GM12875 (cell line): ENCODE measurements at regions not wholly inside any gene's neighbourhood (a gene's known extent, or its start where the extent isn't known, plus 50 kb on each side); places are given as distances from the start of the nearest gene placed in this dataset.
"Not testable (repeated sequence)": the region's sequence is repeated elsewhere in the genome, so short reads cannot be mapped to it uniquely, and the experiment has no call there.

ENCODE experiments used
- H3K4me3 ChIP-seq: one replicate; pipeline ENCODE4 v1.5.1; 2011; ENCODE audit warnings: low read depth, low read length, control low read depth
- TF ChIP-seq, protein P1 (sequence below): IDR thresholded peaks from 2 replicates; pipeline ENCODE4 v1.5.1; 2011; ENCODE audit warnings: low read depth, mild to moderate bottlenecking, control low read depth, inconsistent platforms, low read length, moderate library complexity, borderline replicate concordance; ENCODE audit not compliant: insufficient read depth

DNA sequence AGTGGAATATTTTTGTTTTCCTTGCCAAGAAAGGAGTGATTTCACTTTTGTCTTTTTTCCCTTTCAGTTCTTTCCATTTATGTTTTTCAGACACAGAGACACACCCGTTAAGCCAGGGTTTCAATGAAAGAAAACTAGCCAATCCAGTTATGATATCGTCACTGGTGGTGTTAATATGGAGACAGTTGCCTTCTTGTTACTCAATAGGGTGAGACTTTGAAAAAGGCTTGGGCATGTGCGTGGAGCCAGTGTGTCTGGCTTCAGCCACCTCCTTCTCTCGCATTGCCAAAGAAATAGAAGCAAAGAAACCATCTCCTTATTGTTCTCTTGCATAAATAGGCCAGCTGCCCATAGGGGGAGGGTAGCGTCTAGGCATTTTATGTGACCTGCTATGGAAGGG, 84.1 kb upstream of the DLX6 start:
- TF ChIP-seq, protein P1, sequence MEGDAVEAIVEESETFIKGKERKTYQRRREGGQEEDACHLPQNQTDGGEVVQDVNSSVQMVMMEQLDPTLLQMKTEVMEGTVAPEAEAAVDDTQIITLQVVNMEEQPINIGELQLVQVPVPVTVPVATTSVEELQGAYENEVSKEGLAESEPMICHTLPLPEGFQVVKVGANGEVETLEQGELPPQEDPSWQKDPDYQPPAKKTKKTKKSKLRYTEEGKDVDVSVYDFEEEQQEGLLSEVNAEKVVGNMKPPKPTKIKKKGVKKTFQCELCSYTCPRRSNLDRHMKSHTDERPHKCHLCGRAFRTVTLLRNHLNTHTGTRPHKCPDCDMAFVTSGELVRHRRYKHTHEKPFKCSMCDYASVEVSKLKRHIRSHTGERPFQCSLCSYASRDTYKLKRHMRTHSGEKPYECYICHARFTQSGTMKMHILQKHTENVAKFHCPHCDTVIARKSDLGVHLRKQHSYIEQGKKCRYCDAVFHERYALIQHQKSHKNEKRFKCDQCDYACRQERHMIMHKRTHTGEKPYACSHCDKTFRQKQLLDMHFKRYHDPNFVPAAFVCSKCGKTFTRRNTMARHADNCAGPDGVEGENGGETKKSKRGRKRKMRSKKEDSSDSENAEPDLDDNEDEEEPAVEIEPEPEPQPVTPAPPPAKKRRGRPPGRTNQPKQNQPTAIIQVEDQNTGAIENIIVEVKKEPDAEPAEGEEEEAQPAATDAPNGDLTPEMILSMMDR, result no peak
- H3K4me3 ChIP-seq, result no peak overlapping the region

DNA sequence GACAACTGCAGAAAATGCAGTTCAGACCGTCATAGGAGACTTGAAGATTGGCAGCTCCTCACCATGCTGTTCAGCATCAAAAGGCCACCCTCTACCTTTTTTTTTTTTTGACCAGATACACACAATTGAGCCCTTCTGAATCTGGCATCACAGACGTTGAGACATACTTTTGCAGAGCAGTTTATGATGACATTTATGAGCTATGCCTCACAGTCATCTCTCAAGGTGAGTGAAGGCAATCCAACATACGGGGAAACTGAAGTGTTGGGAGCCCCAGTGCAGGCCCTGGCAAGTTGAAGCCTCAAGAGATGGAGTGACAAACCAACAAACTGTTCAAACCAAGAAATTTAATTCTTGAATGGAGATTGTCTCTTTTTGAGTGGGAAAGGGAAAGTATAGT, 83.6 kb upstream of the DLX6 start:
- no peak overlapping the region for H3K4me3 ChIP-seq
- TF ChIP-seq, protein P1, result no peak

DNA sequence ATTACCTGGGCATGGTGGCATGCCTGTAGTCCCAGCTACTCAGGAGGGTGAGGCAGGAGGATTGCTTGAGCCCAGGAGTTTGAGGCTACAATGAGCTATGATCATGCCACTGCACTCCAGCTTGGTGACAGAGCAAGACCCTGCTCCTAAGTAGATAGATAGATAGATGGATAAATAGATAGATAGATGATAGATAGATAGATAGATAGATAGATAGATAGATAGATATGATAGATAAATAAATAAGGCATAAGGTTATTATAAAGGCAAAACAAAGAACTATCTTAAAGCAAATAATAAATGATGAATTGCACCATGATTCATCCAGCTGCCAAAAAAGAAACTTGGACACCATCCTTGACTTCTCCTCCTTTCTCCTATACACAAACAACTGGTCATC, 82.0 kb upstream of the DLX6 start:
- H3K4me3 ChIP-seq, result not testable (repeated sequence)

DNA sequence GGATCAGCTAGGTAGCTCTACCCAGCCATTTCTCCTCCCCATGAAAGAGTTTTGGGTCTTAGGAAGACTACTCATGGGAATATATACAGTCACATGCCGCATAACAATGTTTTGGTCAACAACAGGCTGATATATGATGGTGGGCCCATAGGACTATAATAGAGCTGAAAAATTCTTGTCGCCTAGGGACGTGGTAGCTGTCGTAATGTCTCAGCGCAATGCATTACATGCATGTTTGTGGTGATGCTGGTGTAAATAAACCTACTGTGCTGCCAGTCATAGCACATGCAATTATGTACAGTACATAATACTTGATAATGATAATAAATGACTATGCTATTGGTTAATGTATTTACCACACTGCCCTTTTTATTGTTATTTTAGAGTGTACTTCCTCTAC, 78.2 kb upstream of the DLX6 start:
- TF ChIP-seq, protein P1, result no peak
- H3K4me3 ChIP-seq, result no peak overlapping the region

DNA sequence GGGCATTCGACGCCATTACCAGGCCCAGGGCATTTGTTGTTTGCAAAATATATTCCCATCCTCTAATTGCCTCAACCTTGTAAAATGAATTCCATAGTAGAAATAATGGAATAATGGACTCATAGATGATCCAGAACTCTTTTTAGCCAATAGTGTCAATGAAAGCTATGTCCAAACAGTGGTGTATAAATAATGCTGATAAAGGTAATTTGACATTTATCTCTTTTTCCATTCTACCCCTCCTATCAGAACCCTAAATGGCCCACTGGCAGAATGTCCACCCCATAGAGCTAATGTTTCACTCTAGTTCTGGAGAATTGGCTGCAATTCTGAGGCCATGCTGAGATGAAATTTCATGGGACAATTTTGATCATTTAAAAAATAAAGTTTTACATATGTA, 76.4 kb upstream of the DLX6 start:
- TF ChIP-seq, protein P1, result no peak
- no peak overlapping the region for H3K4me3 ChIP-seq

DNA sequence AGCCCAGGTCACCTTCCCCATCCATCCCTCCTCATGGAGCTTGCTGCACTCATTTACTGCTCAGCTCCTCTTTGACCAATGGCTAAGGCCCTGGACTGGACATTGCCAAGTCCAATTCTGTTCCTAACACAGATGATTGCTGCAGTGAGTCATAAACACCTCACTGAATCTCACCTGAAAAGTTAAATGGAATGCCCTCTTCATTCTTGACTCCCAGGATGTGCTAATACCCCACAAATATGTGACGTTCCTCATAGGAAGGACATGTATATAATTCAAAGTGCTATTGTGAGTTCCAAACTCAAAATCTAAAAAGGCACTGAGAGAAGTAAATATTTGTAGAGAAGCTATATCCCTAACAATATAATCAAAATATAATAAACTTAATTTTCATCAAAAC, 73.5 kb upstream of the DLX6 start:
- H3K4me3 ChIP-seq, result no peak overlapping the region
- TF ChIP-seq, protein P1, result no peak

DNA sequence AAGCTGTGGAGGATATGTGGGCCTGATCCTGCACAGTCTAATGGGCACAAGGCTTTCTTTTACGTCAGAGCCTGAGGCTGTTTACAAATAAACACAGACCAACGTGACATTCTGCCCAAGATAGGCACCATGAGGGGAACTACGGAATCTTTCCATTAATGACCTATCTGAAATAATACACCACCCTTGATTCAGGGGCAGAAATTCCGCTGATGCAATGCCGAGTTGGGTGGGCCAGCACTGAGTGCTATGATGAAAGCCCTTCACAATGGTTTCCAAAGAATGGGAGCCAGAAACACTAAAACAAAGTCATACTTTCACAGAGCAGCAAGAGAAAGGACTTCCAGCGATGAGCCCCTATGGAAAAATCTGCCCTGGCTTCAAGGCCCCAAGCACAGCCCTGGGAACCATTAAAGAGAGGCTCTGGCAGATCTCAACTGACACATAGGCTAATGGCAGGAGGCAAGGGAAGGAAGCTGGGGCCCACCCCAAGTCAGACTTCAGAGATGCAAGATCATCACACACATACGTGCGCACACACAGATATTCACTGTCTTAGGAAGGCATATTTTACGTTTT, 72.2 kb upstream of the DLX6 start:
- TF ChIP-seq, protein P1, result no peak
- H3K4me3 ChIP-seq, result no peak overlapping the region

DNA sequence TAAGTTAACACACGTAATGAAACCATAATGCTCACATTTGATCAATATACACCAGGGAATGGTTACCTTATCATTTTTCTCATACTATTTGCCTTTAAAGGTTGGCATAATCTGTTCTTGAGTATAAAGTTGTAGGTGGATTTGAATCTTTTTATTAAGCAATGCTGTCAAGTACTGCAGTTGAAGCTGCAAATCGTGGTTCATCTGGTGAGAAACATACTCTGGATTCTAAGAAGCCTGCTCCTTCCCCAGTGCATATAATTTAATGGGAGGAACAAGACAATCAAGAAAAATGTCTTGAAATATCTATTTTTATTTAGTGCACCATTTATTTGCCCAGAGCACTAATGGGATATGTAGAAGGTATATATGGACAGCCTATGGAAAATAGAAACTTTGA, 68.7 kb upstream of the DLX6 start:
- TF ChIP-seq, protein P1, result no peak
- H3K4me3 ChIP-seq, result no peak overlapping the region
